ENCODE measurements at regions not wholly inside any gene's neighbourhood (a gene's known extent, or its start where the extent isn't known, plus 50 kb on each side); places are given as distances from the start of the nearest gene placed in this dataset.

- no peaks in the 10 kb centered on the region for H3K4me1 ChIP-seq (ENCODE audit: low read depth)
- H3K9me3 ChIP-seq = no peaks in the 10 kb centered on the region
- no peak for TF ChIP-seq CTCF (IDR thresholded peaks at IDR 0.05)
- ATAC-seq = no peak
- H3K4me3 ChIP-seq = no peak overlapping the region
- DNase-seq = no peak
- H3K36me3 ChIP-seq (ENCODE audit: low read depth) = no peaks in the 10 kb centered on the region
- intact Hi-C loops (cut with DNase I, micrococcal nuclease) = no loop called here
These were observed 177.6 kb upstream of the EDNRB start for GRCh38 chr13:78096221-78096620.

- DNase-seq (no peak), ATAC-seq (no peak)
- H3K36me3 ChIP-seq (ENCODE audit: low read depth) = no peaks in the 10 kb centered on the region
- intact Hi-C loops (cut with DNase I, micrococcal nuclease) = no loop called here
- peaks cover 2% of the 10 kb centered on the region for H3K9me3 ChIP-seq
- no peak overlapping the region for H3K4me3 ChIP-seq
- TF ChIP-seq CTCF (IDR thresholded peaks at IDR 0.05) = no peak
- no peaks in the 10 kb centered on the region for H3K4me1 ChIP-seq (ENCODE audit: low read depth)
These were observed 169.5 kb upstream of the EDNRB start for GRCh38 chr13:78087966-78088678.

- TF ChIP-seq CTCF (IDR thresholded peaks at IDR 0.05) = no peak
- Histone ChIP-seq H3K36me3 (ENCODE audit: low read depth) (no peaks in the 10 kb centered on the region), H3K4me1 (ENCODE audit: low read depth) (no peaks in the 10 kb centered on the region), H3K4me3 (no peak overlapping the region), H3K9me3 (peaks cover 20% of the 10 kb centered on the region)
- DNase-seq = no peak
- intact Hi-C loops (cut with DNase I, micrococcal nuclease) = no loop called here
- ATAC-seq = no peak
These were observed 167.0 kb upstream of the EDNRB start for GRCh38 chr13:78085434-78086225.

- no peak for TF ChIP-seq CTCF (IDR thresholded peaks at IDR 0.05)
- intact Hi-C loops (cut with DNase I, micrococcal nuclease) = no loop called here
- no peaks in the 10 kb centered on the region for H3K4me1 ChIP-seq (ENCODE audit: low read depth)
These were observed 165.8 kb upstream of the EDNRB start for GRCh38 chr13:78084401-78084800.

GRCh38 chr13:78078168-78078567 is 159.5 kb upstream of the EDNRB start:
- no peak for TF ChIP-seq CTCF (IDR thresholded peaks at IDR 0.05)
- peaks cover 22% of the 10 kb centered on the region for H3K9me3 ChIP-seq
- intact Hi-C loops (cut with DNase I, micrococcal nuclease) = no loop called here
- no peaks in the 10 kb centered on the region for H3K4me1 ChIP-seq (ENCODE audit: low read depth)
- ATAC-seq = no peak
- H3K36me3 ChIP-seq (ENCODE audit: low read depth) = no peaks in the 10 kb centered on the region
- no peak for DNase-seq
- no peak overlapping the region for H3K4me3 ChIP-seq

More at GRCh38 chr13:78084401-78084800, 165.8 kb upstream of the EDNRB start:
- peaks cover 24% of the 10 kb centered on the region for H3K9me3 ChIP-seq
- no peaks in the 10 kb centered on the region for H3K36me3 ChIP-seq (ENCODE audit: low read depth)
- DNase-seq (no peak), ATAC-seq (no peak)
- H3K4me3 ChIP-seq = no peak overlapping the region

All from mucosa of descending colon (tissue), 3 donors.